ENCODE measurements at regions not wholly inside any gene's neighbourhood (a gene's known extent, or its start where the extent isn't known, plus 50 kb on each side); places are given as distances from the start of the nearest gene placed in this dataset.
"Not testable (repeated sequence)": the region's sequence is repeated elsewhere in the genome, so short reads cannot be mapped to it uniquely, and the experiment has no call there.

DNA sequence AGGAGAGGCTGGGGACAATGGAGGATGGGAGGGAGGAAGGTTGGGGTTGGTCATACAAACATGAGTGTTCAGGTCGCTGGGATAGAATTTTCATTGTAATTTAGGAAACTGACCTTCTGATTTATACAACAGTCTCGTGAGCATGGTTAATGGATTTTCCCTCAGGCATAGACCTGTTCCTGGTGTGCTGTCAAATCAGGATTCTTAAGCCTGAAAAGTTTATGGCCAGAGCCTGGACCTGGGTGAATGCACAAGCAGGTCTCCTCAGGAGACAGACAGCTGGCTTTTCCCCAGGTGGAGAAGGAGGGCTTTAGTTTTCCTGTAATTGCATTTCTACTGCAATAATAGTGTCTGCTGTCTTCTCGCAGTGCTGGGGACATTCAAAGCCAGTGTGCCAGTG, 338.0 kb downstream of the SHQ1 start:
- H3K4me3 Mint-ChIP-seq, result no peak overlapping the region
- no peak overlapping the region for H3K27ac Mint-ChIP-seq
- H3K4me1 Mint-ChIP-seq, result peaks cover 9% of the 10 kb centered on the region
- TF ChIP-seq CTCF (IDR thresholded peaks at IDR 0.05), result no peak
- no peaks in the 10 kb centered on the region for H3K36me3 Mint-ChIP-seq (ENCODE audit: low read depth)
- H3K27me3 Mint-ChIP-seq (ENCODE audit: low read depth, poor library complexity), result peaks cover 14% of the 10 kb centered on the region
- no peak for DNase-seq
- H3K9me3 Mint-ChIP-seq, result no peaks in the 10 kb centered on the region

GRCh38 chr3:72505539-72506405, 342.5 kb downstream of the SHQ1 start:
- no peak for DNase-seq
- no peak for TF ChIP-seq CTCF (IDR thresholded peaks at IDR 0.05)
- no peak overlapping the region for H3K4me3 Mint-ChIP-seq
- H3K9me3 Mint-ChIP-seq, result no peaks in the 10 kb centered on the region
- H3K36me3 Mint-ChIP-seq (ENCODE audit: low read depth), result no peaks in the 10 kb centered on the region
- no peak overlapping the region for H3K27ac Mint-ChIP-seq
- H3K27me3 Mint-ChIP-seq (ENCODE audit: low read depth, poor library complexity), result peaks cover 16% of the 10 kb centered on the region
- peaks cover 9% of the 10 kb centered on the region for H3K4me1 Mint-ChIP-seq

GRCh38 chr3:72497501-72497900, 350.7 kb downstream of the SHQ1 start:
- not testable (repeated sequence) for H3K27ac Mint-ChIP-seq; DNase-seq; H3K36me3 Mint-ChIP-seq (ENCODE audit: low read depth); H3K4me1 Mint-ChIP-seq; H3K4me3 Mint-ChIP-seq
- H3K27me3 Mint-ChIP-seq (ENCODE audit: low read depth, poor library complexity), result peaks cover 26% of the 10 kb centered on the region
- H3K9me3 Mint-ChIP-seq, result peaks cover 21% of the 10 kb centered on the region

DNA sequence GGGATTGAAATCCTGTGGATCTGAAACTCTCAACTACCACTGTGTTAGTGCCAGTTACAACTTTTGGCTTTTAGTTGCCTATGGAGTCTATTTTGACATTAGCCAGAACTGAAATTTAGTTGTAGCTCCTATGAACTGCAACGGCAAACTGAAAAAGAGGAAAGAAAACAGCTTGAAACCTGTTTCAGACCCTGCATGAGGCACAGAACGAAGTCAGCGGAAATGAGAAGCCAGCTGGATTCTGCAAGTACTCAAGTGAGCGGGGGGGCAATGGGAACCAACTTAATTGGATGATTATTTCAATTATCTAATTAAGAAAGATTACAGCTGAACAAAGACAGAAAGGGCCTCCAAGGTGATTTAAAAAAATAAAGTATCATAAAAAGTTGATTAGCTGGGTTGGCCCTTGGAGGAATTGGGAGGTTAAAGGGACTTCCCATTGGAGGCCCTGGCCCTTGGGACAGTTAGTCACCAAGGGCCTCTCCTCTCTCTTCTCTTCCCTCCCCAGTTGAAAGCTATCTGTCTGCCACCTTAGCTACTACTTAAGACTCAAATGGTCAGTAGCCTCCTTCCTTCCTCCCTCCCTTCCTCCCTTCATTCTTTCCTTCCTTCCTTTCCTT, 352.1 kb downstream of the SHQ1 start:
- H3K9me3 Mint-ChIP-seq, result peaks cover 21% of the 10 kb centered on the region
- DNase-seq, result no peak
- no peak overlapping the region for H3K4me3 Mint-ChIP-seq
- TF ChIP-seq CTCF (IDR thresholded peaks at IDR 0.05), result no peak
- H3K4me1 Mint-ChIP-seq, result peaks cover 10% of the 10 kb centered on the region
- peak overlapping the region; percentile 43 for H3K27ac Mint-ChIP-seq
- H3K27me3 Mint-ChIP-seq (ENCODE audit: low read depth, poor library complexity), result peaks cover 23% of the 10 kb centered on the region
- H3K36me3 Mint-ChIP-seq (ENCODE audit: low read depth), result no peaks in the 10 kb centered on the region

DNA sequence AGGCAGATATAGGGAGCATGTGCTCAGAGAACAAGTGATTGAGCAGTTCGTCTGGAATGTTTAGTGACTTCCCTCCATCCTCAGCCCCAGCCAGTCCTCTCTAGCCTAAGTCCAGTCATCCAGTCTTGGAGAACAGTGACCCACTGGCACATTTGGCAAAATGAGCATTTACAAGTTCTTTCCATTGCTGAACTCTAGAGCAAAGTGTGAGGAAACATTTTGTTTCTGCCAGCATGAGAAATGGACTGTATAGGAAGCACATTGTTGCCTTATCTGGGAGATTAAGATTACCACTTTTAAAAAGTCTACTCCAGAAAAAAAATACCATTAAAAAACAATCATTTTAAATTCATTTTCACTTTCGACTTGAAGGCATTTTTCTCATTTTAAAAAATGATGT, 353.6 kb downstream of the SHQ1 start:
- Mint-ChIP-seq H3K27ac (no peak overlapping the region), H3K9me3 (peaks cover 21% of the 10 kb centered on the region), H3K36me3 (ENCODE audit: low read depth) (no peaks in the 10 kb centered on the region), H3K4me3 (no peak overlapping the region), H3K27me3 (ENCODE audit: low read depth, poor library complexity) (peaks cover 23% of the 10 kb centered on the region), H3K4me1 (peaks cover 25% of the 10 kb centered on the region)
- no peak for DNase-seq
- TF ChIP-seq CTCF (IDR thresholded peaks at IDR 0.05), result no peak

GRCh38 chr3:72494130-72494529, 354.1 kb downstream of the SHQ1 start:
- Mint-ChIP-seq H3K27ac (no peak overlapping the region), H3K9me3 (peaks cover 19% of the 10 kb centered on the region), H3K4me1 (peaks cover 26% of the 10 kb centered on the region), H3K36me3 (ENCODE audit: low read depth) (no peaks in the 10 kb centered on the region), H3K27me3 (ENCODE audit: low read depth, poor library complexity) (peaks cover 23% of the 10 kb centered on the region), H3K4me3 (no peak overlapping the region)
- TF ChIP-seq CTCF (IDR thresholded peaks at IDR 0.05), result no peak
- DNase-seq, result no peak
